H1 (cell line): ENCODE measurements at regions not wholly inside any gene's neighbourhood (a gene's known extent, or its start where the extent isn't known, plus 50 kb on each side); places are given as distances from the start of the nearest gene placed in this dataset.

Experiments
- CTCF ChIA-PET: fragments of 300-600 bp; sonication (Branson Sonifier 250); formaldehyde crosslinking; loops from one replicate; lab custom pipeline; 2021; ENCODE audit not compliant: partially characterized antibody; lab: Charles Lee
- POLR2A ChIA-PET: fragments of 300-600 bp; sonication (Branson Sonifier 250); formaldehyde crosslinking; loops from one replicate; lab custom pipeline; 2021; ENCODE audit warnings: inconsistent platforms; ENCODE audit not compliant: partially characterized antibody; lab: Charles Lee
- DNase-seq, 2 experiments: peaks; one replicate each; pipeline versions ENCODE4 v3.0.0 to v3.0.0-alpha.2; 2010 to 2022; ENCODE audit warnings: low spot score in 2 of 2, low read depth in 1 of 2, mixed read lengths in 1 of 2
- FAIRE-seq: peaks from 2 replicates; lab custom pipeline; 2011; peaks lifted over from hg19 to GRCh38; lab: Jason Lieb, UNC
- H2AFZ ChIP-seq: 2 replicates; pipeline ENCODE4 v1.8.1; 2012; ENCODE audit warnings: low read length, inconsistent platforms
- H2AK5ac ChIP-seq: 2 replicates; pipeline ENCODE4 v1.6.1; 2013; ENCODE audit warnings: low read depth, low read length
- H2BK120ac ChIP-seq: replicated peaks from 2 replicates; pipeline ENCODE3; 2013; ENCODE audit warnings: low read depth, low read length, inconsistent platforms
- H2BK12ac ChIP-seq: 2 replicates; pipeline ENCODE4 v1.6.1; 2013; ENCODE audit warnings: low read depth, low read length
- H2BK15ac ChIP-seq: 2 replicates; pipeline ENCODE4 v1.6.1; 2013; ENCODE audit warnings: low read length
- H2BK20ac ChIP-seq: 2 replicates; pipeline ENCODE4 v1.6.1; 2013; ENCODE audit warnings: low read length
- H2BK5ac ChIP-seq: 2 replicates; pipeline ENCODE4 v1.6.1; 2013; ENCODE audit warnings: low read depth, low read length
- H3K14ac ChIP-seq: 2 replicates; pipeline ENCODE4 v1.6.1; 2013; ENCODE audit warnings: inconsistent platforms; ENCODE audit not compliant: insufficient read length
- H3K18ac ChIP-seq: 2 replicates; pipeline ENCODE4 v1.6.1; 2013; ENCODE audit warnings: low read length; ENCODE audit errors: extremely low read depth
- H3K23ac ChIP-seq: 2 replicates; pipeline ENCODE4 v1.6.1; 2013; ENCODE audit warnings: inconsistent platforms; ENCODE audit not compliant: insufficient read length
- H3K23me2 ChIP-seq: 2 replicates; pipeline ENCODE4 v1.6.1; 2013; ENCODE audit warnings: low read depth, low read length
- H3K27ac ChIP-seq: 2 replicates; pipeline ENCODE4 v1.6.1; 2011; ENCODE audit warnings: low read depth, low read length, inconsistent platforms
- H3K27me3 ChIP-seq, 4 experiments: replicated peaks in 1 of 4; 1 replicate in 1 of 4; 2 replicates in 3 of 4; pipeline versions ENCODE4 v1.6.1 to v1.8.1; 2011 to 2013; ENCODE audit warnings: low read length in 3 of 4, mild to moderate bottlenecking in 3 of 4, inconsistent platforms in 2 of 4, mixed read lengths in 2 of 4, moderate library complexity in 1 of 4; ENCODE audit not compliant: control insufficient read depth in 3 of 4, insufficient read depth in 3 of 4; ENCODE audit errors: extremely low read depth in 1 of 4
- H3K36me3 ChIP-seq, 4 experiments: 2 replicates each; pipeline versions ENCODE4 v1.6.1 to v1.8.1; 2011 to 2013; ENCODE audit warnings: mild to moderate bottlenecking in 4 of 4, low read length in 3 of 4, moderate library complexity in 2 of 4, control low read depth in 1 of 4, inconsistent platforms in 1 of 4; ENCODE audit not compliant: insufficient read depth in 4 of 4, control insufficient read depth in 2 of 4
- H3K4ac ChIP-seq: replicated peaks from 2 replicates; pipeline ENCODE3; 2013; ENCODE audit warnings: low read length, low read depth, mixed read lengths, inconsistent platforms; ENCODE audit not compliant: insufficient read length
- H3K4me1 ChIP-seq, 4 experiments: replicated peaks in 1 of 4; 1 replicate in 1 of 4; 2 replicates in 3 of 4; pipeline versions ENCODE4 v1.6.1 to v1.8.1; 2011 to 2013; ENCODE audit warnings: low read length in 3 of 4, inconsistent platforms in 2 of 4, mixed read lengths in 1 of 4; ENCODE audit not compliant: insufficient read depth in 4 of 4, control insufficient read depth in 3 of 4
- H3K4me2 ChIP-seq, 2 experiments: 2 replicates each; pipeline versions ENCODE4 v1.6.1 to v1.8.1; 2011 to 2013; ENCODE audit warnings: low read depth in 2 of 2, low read length in 2 of 2, control low read depth in 1 of 2, inconsistent platforms in 1 of 2, mild to moderate bottlenecking in 1 of 2; ENCODE audit not compliant: insufficient read depth in 1 of 2
- H3K4me3 ChIP-seq, 4 experiments: fragments of 200-600, 300-600 bp in 1 of 4; sonication (generic), shearing (Covaris generic), sonication (Bioruptor Twin) in 1 of 4; 2 replicates each; pipeline versions ENCODE4 v1.5.1 to v1.8.1; 2011 to 2016; ENCODE audit warnings: low read length in 4 of 4, low read depth in 3 of 4, control low read depth in 2 of 4, inconsistent platforms in 2 of 4, mild to moderate bottlenecking in 2 of 4, mixed read lengths in 1 of 4, moderate library complexity in 1 of 4; ENCODE audit not compliant: insufficient read depth in 2 of 4; ENCODE audit errors: extremely low read depth in 1 of 4
- H3K56ac ChIP-seq: replicated peaks from 2 replicates; pipeline ENCODE3; 2013; ENCODE audit warnings: low read depth, mild to moderate bottlenecking, mixed read lengths, low read length, inconsistent platforms; ENCODE audit not compliant: insufficient read length
- H3K79me1 ChIP-seq: 2 replicates; pipeline ENCODE4 v1.6.1; 2013; ENCODE audit warnings: low read depth, low read length, control low read depth
- H3K79me2 ChIP-seq, 2 experiments: 2 replicates each; pipeline versions ENCODE4 v1.6.1 to v1.8.1; 2012 to 2013; ENCODE audit warnings: low read length in 2 of 2, mild to moderate bottlenecking in 2 of 2, inconsistent platforms in 1 of 2; ENCODE audit not compliant: insufficient read depth in 2 of 2, control insufficient read depth in 1 of 2
- H3K9ac ChIP-seq, 4 experiments: replicated peaks in 1 of 4; 1 replicate in 1 of 4; 2 replicates in 3 of 4; pipeline versions ENCODE4 v1.6.1 to v1.8.1; 2011 to 2013; ENCODE audit warnings: low read depth in 3 of 4, low read length in 3 of 4, control low read depth in 2 of 4, mild to moderate bottlenecking in 2 of 4, moderate library complexity in 2 of 4, inconsistent platforms in 1 of 4; ENCODE audit errors: extremely low read depth in 1 of 4
- H3K9me3 ChIP-seq, 2 experiments: 2 replicates each; pipeline versions ENCODE4 v1.6.1 to v1.8.1; 2012 to 2013; ENCODE audit warnings: mild to moderate bottlenecking in 2 of 2, moderate library complexity in 2 of 2, control low read depth in 1 of 2, inconsistent platforms in 1 of 2, low read depth in 1 of 2, low read length in 1 of 2, mixed read lengths in 1 of 2; ENCODE audit not compliant: insufficient read depth in 2 of 2
- H4K20me1 ChIP-seq, 2 experiments: replicated peaks in 1 of 2; 2 replicates each; pipeline versions ENCODE3 to v1.8.1; 2011 to 2013; ENCODE audit warnings: inconsistent platforms in 2 of 2, low read length in 2 of 2, mild to moderate bottlenecking in 1 of 2; ENCODE audit not compliant: insufficient read depth in 2 of 2, control insufficient read depth in 1 of 2
- H4K5ac ChIP-seq: 2 replicates; pipeline ENCODE4 v1.6.1; 2013; ENCODE audit warnings: low read length, low read depth, mixed read lengths, inconsistent platforms; ENCODE audit not compliant: insufficient read length
- H4K8ac ChIP-seq: 2 replicates; pipeline ENCODE4 v1.8.0; 2013; ENCODE audit warnings: mild to moderate bottlenecking, moderate library complexity, low read length, inconsistent platforms; ENCODE audit not compliant: insufficient read depth; ENCODE audit errors: extremely low read depth
- H4K91ac ChIP-seq: replicated peaks from 2 replicates; pipeline ENCODE3; 2013; ENCODE audit warnings: low read length, mixed read lengths, inconsistent platforms; ENCODE audit not compliant: insufficient read length
- FOSL1 ChIP-seq: IDR thresholded peaks from 2 replicates; pipeline ENCODE4 v1.6.1; 2011; ENCODE audit warnings: mild to moderate bottlenecking, low read depth, low read length, moderate library complexity; ENCODE audit not compliant: insufficient read depth
- WGBS, 2 experiments: shearing (Covaris generic) in 1 of 2; methylation state at CpG; one replicate each; pipeline versions ENCODE4 v1.1.6 to v1.1.7; 2013 to 2015; ENCODE audit warnings: low lambda C conversion rate in 2 of 2, mixed read lengths in 2 of 2, inconsistent platforms in 1 of 2, low coverage in 1 of 2, missing lambda C conversion rate in 1 of 2; ENCODE audit not compliant: insufficient replicate concordance in 2 of 2, insufficient coverage in 1 of 2, insufficient read length in 1 of 2; ENCODE audit errors: extremely low coverage in 1 of 2, missing lambda C conversion rate in 1 of 2; 5-methylcytosine and 5-hydroxymethylcytosine counted together

DNA sequence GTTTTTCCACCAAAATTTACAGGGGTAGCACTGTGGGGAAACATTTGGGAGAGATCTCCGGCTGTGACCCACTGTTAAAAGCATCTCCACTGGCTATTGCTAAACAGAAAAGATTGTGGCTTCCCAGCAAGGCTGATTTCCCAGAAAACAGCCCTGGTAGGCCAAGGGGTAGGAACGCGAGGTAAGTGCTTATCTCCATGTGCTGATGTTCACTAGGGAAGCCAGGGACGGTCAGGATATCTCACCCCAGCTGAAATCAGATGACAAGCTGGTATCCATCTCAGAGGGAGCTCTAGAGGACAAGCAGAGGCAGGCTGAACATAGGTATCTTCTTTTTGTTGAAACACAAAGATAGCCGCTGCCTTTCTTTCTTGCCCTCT lies 63.6 kb downstream of the MIS18A start:
- Histone ChIP-seq H3K56ac (no peak overlapping the region), H3K23ac (no peak overlapping the region), H2AK5ac (no peak overlapping the region), H2BK12ac (no peak overlapping the region), H3K27me3 (no peaks in the 10 kb centered on the region), H3K4me3 (no peak overlapping the region), H4K91ac (no peak overlapping the region), H3K18ac (no peak overlapping the region), H2BK120ac (no peak overlapping the region), H4K8ac (no peak overlapping the region; the same call in 1 of the 2 replicates), H3K23me2 (no peaks in the 10 kb centered on the region), H3K27ac (no peak overlapping the region), H2BK15ac (no peak overlapping the region), H2BK20ac (no peak overlapping the region), H2BK5ac (no peak overlapping the region), H3K4ac (no peak overlapping the region), H2AFZ (no peak overlapping the region), H3K9me3 (peaks cover 4 to 5% of the 10 kb centered on the region in 2 experiments; a peak in 2 of 4 replicates), H3K79me1 (no peaks in the 10 kb centered on the region), H3K14ac (no peak overlapping the region), H4K20me1 (no peaks in the 10 kb centered on the region), H3K4me2 (no peak overlapping the region), H3K4me1 (no peaks in the 10 kb centered on the region), H3K79me2 (no peaks in the 10 kb centered on the region), H3K36me3 (no peaks in the 10 kb centered on the region), H3K9ac (no peak overlapping the region), H4K5ac (no peak overlapping the region)
- ChIA-PET CTCF (interaction anchor here (0.9 to 1.3 kb wide), 2 partner anchors 17 to 434 kb away, joined by 3 to 4 read pairs; no protein-coding TSS in a partner anchor), POLR2A (no interaction called here)
- no peak for FAIRE-seq
- no peak for DNase-seq
- WGBS, 2 experiments, result 87% methylated on average over 5 of the region's 5 CpGs; no CpG with 5 or more reads in 1 of the 2 experiments
- TF ChIP-seq FOSL1, result no peak
